Osteoblast (primary cell): ENCODE measurements at regions not wholly inside any gene's neighbourhood (a gene's known extent, or its start where the extent isn't known, plus 50 kb on each side); places are given as distances from the start of the nearest gene placed in this dataset.
"Not testable (repeated sequence)": the region's sequence is repeated elsewhere in the genome, so short reads cannot be mapped to it uniquely, and the experiment has no call there.

Experiments used
- DNase-seq: peaks from one replicate; pipeline ENCODE4 v3.0.0; 2011; ENCODE audit warnings: low spot score, mixed read lengths; ENCODE audit not compliant: insufficient read length; ENCODE audit errors: missing footprints
- H2AFZ ChIP-seq: 2 replicates; pipeline ENCODE4 v1.6.0; 2011; ENCODE audit warnings: mild to moderate bottlenecking, low read length
- H3K27ac ChIP-seq: 2 replicates; pipeline ENCODE4 v1.5.1; 2011; ENCODE audit warnings: mild to moderate bottlenecking, low read depth, low read length, moderate library complexity
- H3K27me3 ChIP-seq: 2 replicates; pipeline ENCODE4 v1.6.0; 2012; ENCODE audit warnings: mild to moderate bottlenecking, control low read depth, inconsistent platforms, low read length, moderate library complexity; ENCODE audit not compliant: insufficient read depth
- H3K36me3 ChIP-seq: 2 replicates; pipeline ENCODE4 v1.5.1; 2011; ENCODE audit warnings: mild to moderate bottlenecking, low read length, control low read depth, moderate library complexity; ENCODE audit not compliant: insufficient read depth
- H3K4me1 ChIP-seq: 2 replicates; pipeline ENCODE4 v1.5.1; 2011; ENCODE audit warnings: mild to moderate bottlenecking, low read length, control low read depth, moderate library complexity; ENCODE audit not compliant: insufficient read depth
- H3K4me2 ChIP-seq: 2 replicates; pipeline ENCODE4 v1.6.0; 2011; ENCODE audit warnings: mild to moderate bottlenecking, low read length; ENCODE audit not compliant: insufficient read depth
- H3K4me3 ChIP-seq: fragments of 200-600 bp; sonication (generic); 3 replicates; pipeline ENCODE4 v1.5.1; 2012; ENCODE audit warnings: mild to moderate bottlenecking, low read length, inconsistent platforms; ENCODE audit not compliant: insufficient read depth
- H3K79me2 ChIP-seq: 2 replicates; pipeline ENCODE4 v1.6.0; 2012; ENCODE audit warnings: mild to moderate bottlenecking, low read length, control low read depth, inconsistent platforms; ENCODE audit not compliant: insufficient read depth
- H3K9me3 ChIP-seq: 2 replicates; pipeline ENCODE4 v1.5.1; 2011; ENCODE audit warnings: low read depth, low read length, control low read depth
- H4K20me1 ChIP-seq: 2 replicates; pipeline ENCODE4 v1.6.0; 2012; ENCODE audit warnings: mild to moderate bottlenecking, low read length, control low read depth; ENCODE audit not compliant: insufficient read depth
- CTCF ChIP-seq: IDR thresholded peaks from 2 replicates; pipeline ENCODE4 v1.5.1; 2011; ENCODE audit warnings: mild to moderate bottlenecking, low read depth, low read length, moderate library complexity; ENCODE audit errors: extremely low read depth

- Histone ChIP-seq H2AFZ (no peak overlapping the region), H4K20me1 (no peaks in the 10 kb centered on the region), H3K27ac (no peak overlapping the region), H3K9me3 (no peaks in the 10 kb centered on the region), H3K4me2 (no peak overlapping the region), H3K4me3 (no peak overlapping the region), H3K79me2 (no peaks in the 10 kb centered on the region), H3K27me3 (no peaks in the 10 kb centered on the region), H3K4me1 (no peaks in the 10 kb centered on the region), H3K36me3 (no peaks in the 10 kb centered on the region)
- no peak for DNase-seq
- TF ChIP-seq CTCF, result no peak
Observed at GRCh38 chr3:33956776-33957175, 158.3 kb downstream of the PDCD6IP start.

GRCh38 chr3:33957176-33957575 lies 158.7 kb downstream of the PDCD6IP start:
- Histone ChIP-seq H4K20me1 (no peaks in the 10 kb centered on the region), H3K27ac (no peak overlapping the region), H3K4me3 (no peak overlapping the region), H3K79me2 (no peaks in the 10 kb centered on the region), H3K9me3 (no peaks in the 10 kb centered on the region), H3K36me3 (no peaks in the 10 kb centered on the region), H3K27me3 (no peaks in the 10 kb centered on the region), H2AFZ (no peak overlapping the region), H3K4me2 (no peak overlapping the region), H3K4me1 (no peaks in the 10 kb centered on the region)
- TF ChIP-seq CTCF, result no peak
- no peak for DNase-seq

GRCh38 chr3:33958661-33959060 lies 160.2 kb downstream of the PDCD6IP start:
- no peak for TF ChIP-seq CTCF
- no peak overlapping the region for H3K4me2 ChIP-seq
- H3K4me1 ChIP-seq, result no peaks in the 10 kb centered on the region
- H3K27me3 ChIP-seq, result no peaks in the 10 kb centered on the region
- no peak for DNase-seq
- no peak overlapping the region for H2AFZ ChIP-seq
- no peak overlapping the region for H3K4me3 ChIP-seq
- no peak overlapping the region for H3K27ac ChIP-seq
- H3K79me2 ChIP-seq, result no peaks in the 10 kb centered on the region
- H4K20me1 ChIP-seq, result no peaks in the 10 kb centered on the region
- H3K36me3 ChIP-seq, result no peaks in the 10 kb centered on the region
- H3K9me3 ChIP-seq, result no peaks in the 10 kb centered on the region

GRCh38 chr3:33962396-33962795 lies 164.0 kb downstream of the PDCD6IP start:
- H3K36me3 ChIP-seq, result no peaks in the 10 kb centered on the region
- H3K4me3 ChIP-seq, result no peak overlapping the region
- no peaks in the 10 kb centered on the region for H3K79me2 ChIP-seq
- H3K4me2 ChIP-seq, result no peak overlapping the region
- H3K9me3 ChIP-seq, result no peaks in the 10 kb centered on the region
- no peak overlapping the region for H2AFZ ChIP-seq
- DNase-seq, result no peak
- H3K27ac ChIP-seq, result no peak overlapping the region
- no peaks in the 10 kb centered on the region for H4K20me1 ChIP-seq
- no peaks in the 10 kb centered on the region for H3K4me1 ChIP-seq
- H3K27me3 ChIP-seq, result no peaks in the 10 kb centered on the region
- TF ChIP-seq CTCF, result no peak

- not testable (repeated sequence) for DNase-seq, H3K4me3 ChIP-seq, H3K4me1 ChIP-seq, H3K4me2 ChIP-seq, H4K20me1 ChIP-seq, H3K27ac ChIP-seq, H3K27me3 ChIP-seq, H2AFZ ChIP-seq, H3K36me3 ChIP-seq, H3K9me3 ChIP-seq, H3K79me2 ChIP-seq
Observed at GRCh38 chr3:33970180-33970579, 171.8 kb downstream of the PDCD6IP start.
